ENCODE measurements at regions not wholly inside any gene's neighbourhood (a gene's known extent, or its start where the extent isn't known, plus 50 kb on each side); places are given as distances from the start of the nearest gene placed in this dataset.

- Mint-ChIP-seq H3K27ac (no peak overlapping the region), H3K36me3 (ENCODE audit: low read depth) (no peaks in the 10 kb centered on the region), H3K4me3 (no peak overlapping the region), H3K4me1 (ENCODE audit: low read depth) (no peaks in the 10 kb centered on the region), H3K27me3 (no peaks in the 10 kb centered on the region), H3K9me3 (no peaks in the 10 kb centered on the region)
Observed at GRCh38 chr10:128896116-128896795, 570.8 kb upstream of the MGMT start.

GRCh38 chr10:128896963-128897362, 570.1 kb upstream of the MGMT start:
- H3K27me3 Mint-ChIP-seq = no peaks in the 10 kb centered on the region
- no peak overlapping the region for H3K4me3 Mint-ChIP-seq
- H3K4me1 Mint-ChIP-seq (ENCODE audit: low read depth) = no peaks in the 10 kb centered on the region
- no peaks in the 10 kb centered on the region for H3K9me3 Mint-ChIP-seq
- H3K27ac Mint-ChIP-seq = no peak overlapping the region
- H3K36me3 Mint-ChIP-seq (ENCODE audit: low read depth) = no peaks in the 10 kb centered on the region

- H3K4me3 Mint-ChIP-seq = no peak overlapping the region
- no peak overlapping the region for H3K27ac Mint-ChIP-seq
- no peaks in the 10 kb centered on the region for H3K27me3 Mint-ChIP-seq
- H3K9me3 Mint-ChIP-seq = no peaks in the 10 kb centered on the region
- no peaks in the 10 kb centered on the region for H3K4me1 Mint-ChIP-seq (ENCODE audit: low read depth)
- no peaks in the 10 kb centered on the region for H3K36me3 Mint-ChIP-seq (ENCODE audit: low read depth)
Observed at GRCh38 chr10:128897401-128898129, 569.5 kb upstream of the MGMT start.

- H3K4me1 Mint-ChIP-seq (ENCODE audit: low read depth) = no peaks in the 10 kb centered on the region
- H3K4me3 Mint-ChIP-seq = no peak overlapping the region
- no peak overlapping the region for H3K27ac Mint-ChIP-seq
- H3K9me3 Mint-ChIP-seq = no peaks in the 10 kb centered on the region
- no peaks in the 10 kb centered on the region for H3K27me3 Mint-ChIP-seq
- H3K36me3 Mint-ChIP-seq (ENCODE audit: low read depth) = no peaks in the 10 kb centered on the region
Observed at GRCh38 chr10:128898133-128898915, 568.7 kb upstream of the MGMT start.

- Mint-ChIP-seq H3K4me3 (no peak overlapping the region), H3K27me3 (no peaks in the 10 kb centered on the region), H3K4me1 (ENCODE audit: low read depth) (no peaks in the 10 kb centered on the region)
Observed at GRCh38 chr10:128898916-128899195, 568.2 kb upstream of the MGMT start.

GRCh38 chr10:128900456-128900855, 566.6 kb upstream of the MGMT start:
- H3K4me3 Mint-ChIP-seq = no peak overlapping the region
- H3K4me1 Mint-ChIP-seq (ENCODE audit: low read depth) = no peaks in the 10 kb centered on the region
- H3K27ac Mint-ChIP-seq = no peak overlapping the region
- no peaks in the 10 kb centered on the region for H3K36me3 Mint-ChIP-seq (ENCODE audit: low read depth)
- H3K27me3 Mint-ChIP-seq = no peaks in the 10 kb centered on the region
- no peaks in the 10 kb centered on the region for H3K9me3 Mint-ChIP-seq

More at GRCh38 chr10:128898916-128899195, 568.2 kb upstream of the MGMT start:
- Mint-ChIP-seq H3K36me3 (ENCODE audit: low read depth) (no peaks in the 10 kb centered on the region), H3K27ac (no peak overlapping the region), H3K9me3 (no peaks in the 10 kb centered on the region)

- H3K27ac Mint-ChIP-seq = no peak overlapping the region
- no peak overlapping the region for H3K4me3 Mint-ChIP-seq
- no peaks in the 10 kb centered on the region for H3K36me3 Mint-ChIP-seq (ENCODE audit: low read depth)
- no peaks in the 10 kb centered on the region for H3K4me1 Mint-ChIP-seq (ENCODE audit: low read depth)
- H3K27me3 Mint-ChIP-seq = no peaks in the 10 kb centered on the region
- H3K9me3 Mint-ChIP-seq = no peaks in the 10 kb centered on the region
Observed at GRCh38 chr10:128901236-128901635, 565.8 kb upstream of the MGMT start.

GRCh38 chr10:128902031-128902710, 564.9 kb upstream of the MGMT start:
- H3K4me3 Mint-ChIP-seq = no peak overlapping the region
- H3K27me3 Mint-ChIP-seq = no peaks in the 10 kb centered on the region
- H3K36me3 Mint-ChIP-seq (ENCODE audit: low read depth) = no peaks in the 10 kb centered on the region
- no peaks in the 10 kb centered on the region for H3K4me1 Mint-ChIP-seq (ENCODE audit: low read depth)
- H3K9me3 Mint-ChIP-seq = no peaks in the 10 kb centered on the region
- no peak overlapping the region for H3K27ac Mint-ChIP-seq

GRCh38 chr10:128907155-128907941, 559.7 kb upstream of the MGMT start:
- Mint-ChIP-seq H3K36me3 (ENCODE audit: low read depth) (no peaks in the 10 kb centered on the region), H3K4me1 (ENCODE audit: low read depth) (no peaks in the 10 kb centered on the region), H3K27me3 (no peaks in the 10 kb centered on the region), H3K4me3 (no peak overlapping the region), H3K9me3 (no peaks in the 10 kb centered on the region), H3K27ac (no peak overlapping the region)

GRCh38 chr10:128908099-128908498, 558.9 kb upstream of the MGMT start:
- Mint-ChIP-seq H3K27ac (no peak overlapping the region), H3K27me3 (no peaks in the 10 kb centered on the region), H3K9me3 (no peaks in the 10 kb centered on the region), H3K4me3 (no peak overlapping the region), H3K36me3 (ENCODE audit: low read depth) (no peaks in the 10 kb centered on the region), H3K4me1 (ENCODE audit: low read depth) (no peaks in the 10 kb centered on the region)

- no peak overlapping the region for H3K27ac Mint-ChIP-seq
- no peaks in the 10 kb centered on the region for H3K27me3 Mint-ChIP-seq
- H3K4me3 Mint-ChIP-seq = no peak overlapping the region
- H3K36me3 Mint-ChIP-seq (ENCODE audit: low read depth) = no peaks in the 10 kb centered on the region
- no peaks in the 10 kb centered on the region for H3K4me1 Mint-ChIP-seq (ENCODE audit: low read depth)
- no peaks in the 10 kb centered on the region for H3K9me3 Mint-ChIP-seq
Observed at GRCh38 chr10:128908499-128908898, 558.5 kb upstream of the MGMT start.

- H3K4me1 Mint-ChIP-seq (ENCODE audit: low read depth) = no peaks in the 10 kb centered on the region
- H3K4me3 Mint-ChIP-seq = no peak overlapping the region
- H3K27ac Mint-ChIP-seq = no peak overlapping the region
- H3K36me3 Mint-ChIP-seq (ENCODE audit: low read depth) = no peaks in the 10 kb centered on the region
- H3K27me3 Mint-ChIP-seq = no peaks in the 10 kb centered on the region
- no peaks in the 10 kb centered on the region for H3K9me3 Mint-ChIP-seq
Observed at GRCh38 chr10:128912568-128913311, 554.3 kb upstream of the MGMT start.

- H3K27me3 Mint-ChIP-seq = no peaks in the 10 kb centered on the region
- H3K36me3 Mint-ChIP-seq (ENCODE audit: low read depth) = no peaks in the 10 kb centered on the region
- no peak overlapping the region for H3K27ac Mint-ChIP-seq
- no peaks in the 10 kb centered on the region for H3K9me3 Mint-ChIP-seq
- H3K4me1 Mint-ChIP-seq (ENCODE audit: low read depth) = no peaks in the 10 kb centered on the region
- H3K4me3 Mint-ChIP-seq = no peak overlapping the region
Observed at GRCh38 chr10:128914681-128915080, 552.4 kb upstream of the MGMT start.

GRCh38 chr10:128915630-128916029, 551.4 kb upstream of the MGMT start:
- Mint-ChIP-seq H3K4me1 (ENCODE audit: low read depth) (no peaks in the 10 kb centered on the region), H3K36me3 (ENCODE audit: low read depth) (no peaks in the 10 kb centered on the region), H3K4me3 (no peak overlapping the region), H3K27ac (no peak overlapping the region), H3K9me3 (no peaks in the 10 kb centered on the region), H3K27me3 (no peaks in the 10 kb centered on the region)

All from stimulated activated naive CD8-positive, alpha-beta T cell treated with anti-CD3 and anti-CD28 coated beads, Interleukin-15, Interleukin-2, amounts not matched to agents 100 ng/mL and 50 ng/mL, for 24 hours (primary cell).